ENCODE measurements at regions not wholly inside any gene's neighbourhood (a gene's known extent, or its start where the extent isn't known, plus 50 kb on each side); places are given as distances from the start of the nearest gene placed in this dataset.
"Not testable (repeated sequence)": the region's sequence is repeated elsewhere in the genome, so short reads cannot be mapped to it uniquely, and the experiment has no call there.

- DNase-seq: no peak
These were observed 102.1 kb downstream of the SHCBP1 start for GRCh38 chr16:46519063-46519462.

- no peak for DNase-seq
These were observed 124.5 kb downstream of the SHCBP1 start for GRCh38 chr16:46496701-46497100.

- DNase-seq: no peak
These were observed 138.3 kb downstream of the SHCBP1 start for GRCh38 chr16:46482895-46483294.

- no peak for DNase-seq
These were observed 154.9 kb downstream of the SHCBP1 start for GRCh38 chr16:46466239-46466638.

DNA sequence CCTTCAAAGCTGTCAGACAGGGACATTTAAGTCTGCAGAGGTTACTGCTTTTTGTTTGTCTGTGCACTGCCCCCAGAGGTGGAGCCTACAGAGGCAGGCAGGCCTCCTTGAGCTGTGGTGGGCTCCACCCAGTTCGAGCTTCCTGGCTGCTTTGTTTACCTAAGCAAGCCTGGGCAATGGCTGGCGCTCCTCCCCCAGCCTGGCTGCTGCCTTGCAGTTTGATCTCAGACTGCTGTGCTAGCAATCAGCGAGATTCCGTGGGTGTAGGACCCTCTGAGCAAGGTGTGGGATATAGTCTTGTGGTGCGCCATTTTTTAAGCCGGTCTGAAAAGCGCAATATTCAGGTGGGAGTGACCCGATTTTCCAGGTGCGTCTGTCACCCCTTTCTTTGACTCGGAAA lies 166.4 kb downstream of the SHCBP1 start:
- not testable (repeated sequence) for DNase-seq

DNA sequence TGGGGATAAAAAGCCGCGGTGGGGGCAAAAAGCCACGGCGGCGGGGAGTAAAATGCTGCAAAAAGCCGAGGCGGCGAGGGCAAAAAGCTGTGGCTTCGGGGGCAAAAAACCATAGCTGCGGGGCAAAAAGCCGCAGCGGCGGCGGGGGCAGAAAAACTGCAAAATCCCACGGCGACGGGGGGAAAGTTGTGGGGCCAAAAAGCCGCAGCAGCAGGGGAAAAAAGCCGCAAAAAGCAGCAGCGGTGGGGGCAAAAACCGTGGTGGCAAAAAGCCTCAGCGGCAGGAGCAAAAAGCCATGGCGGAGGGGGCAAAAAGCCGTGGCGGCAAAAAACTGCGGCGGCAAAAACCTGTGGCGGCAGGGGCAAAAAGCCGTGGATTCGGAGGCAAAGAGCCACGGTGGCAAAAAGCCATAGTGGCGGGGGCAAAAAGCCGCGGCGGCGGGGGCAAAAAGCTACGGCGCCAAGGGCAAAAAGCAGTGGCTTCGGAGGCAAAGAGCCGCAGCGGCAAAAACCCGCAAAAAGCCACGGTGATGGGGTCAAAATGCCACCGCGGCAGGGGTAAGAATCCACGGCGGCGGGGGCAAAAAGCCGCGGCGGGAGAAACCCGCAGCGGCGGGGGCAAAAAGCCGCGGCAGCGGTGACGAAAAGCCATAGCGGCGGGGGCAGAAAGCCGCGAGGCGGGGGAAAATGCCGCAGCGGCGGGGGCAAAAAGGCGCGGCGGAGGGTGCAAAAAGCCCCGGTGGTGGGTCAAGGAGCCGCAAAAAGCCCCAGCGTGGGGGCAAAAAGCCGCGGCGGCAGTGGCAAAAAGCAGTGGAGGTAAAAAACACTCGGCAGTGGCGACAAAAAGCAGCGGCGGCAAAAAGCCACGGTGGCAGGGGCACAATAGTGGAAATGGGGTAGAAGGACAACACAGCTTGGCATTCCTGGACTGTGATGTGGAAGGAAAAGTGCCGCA lies 192.8 kb downstream of the SHCBP1 start:
- no peak for DNase-seq

- no peak for DNase-seq
These were observed 193.7 kb downstream of the SHCBP1 start for GRCh38 chr16:46427340-46428107.

- DNase-seq: no peak
These were observed 194.8 kb downstream of the SHCBP1 start for GRCh38 chr16:46426336-46426735.

DNA sequence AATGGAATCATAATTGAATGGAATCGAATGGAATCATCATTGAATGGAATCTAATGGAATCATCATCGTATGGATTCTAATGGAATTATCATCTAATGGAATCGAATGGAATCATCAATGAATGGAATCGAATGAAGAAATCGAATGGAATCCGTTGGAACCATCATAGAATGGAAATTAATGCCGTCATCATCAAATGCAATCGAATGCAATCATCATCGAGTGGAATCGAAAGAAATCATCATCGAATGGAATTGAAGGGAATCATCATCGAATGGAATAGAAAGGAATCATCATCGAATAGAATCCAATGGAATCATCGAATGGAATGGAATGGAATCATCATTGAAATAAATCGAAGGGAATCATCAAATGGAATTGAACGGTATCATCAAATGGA lies 217.2 kb downstream of the SHCBP1 start:
- no peak for DNase-seq

DNA sequence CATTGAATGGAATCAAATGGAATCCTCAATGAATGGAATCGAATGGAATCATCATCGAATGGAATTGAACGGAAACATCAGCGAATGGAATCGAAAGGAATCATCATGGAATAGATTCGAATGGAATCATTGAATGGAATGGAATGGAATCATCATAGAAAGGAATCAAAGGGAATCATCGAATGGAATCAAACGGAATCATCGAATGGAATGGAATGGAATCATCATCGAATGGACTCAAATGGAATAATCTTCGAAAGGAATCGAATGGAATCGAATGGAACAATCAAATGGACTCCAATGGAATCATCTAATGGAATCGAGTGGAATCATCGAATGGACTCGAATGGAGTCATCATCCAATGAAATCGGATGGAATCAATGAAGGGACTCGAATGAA lies 222.6 kb downstream of the SHCBP1 start:
- not testable (repeated sequence) for DNase-seq

DNA sequence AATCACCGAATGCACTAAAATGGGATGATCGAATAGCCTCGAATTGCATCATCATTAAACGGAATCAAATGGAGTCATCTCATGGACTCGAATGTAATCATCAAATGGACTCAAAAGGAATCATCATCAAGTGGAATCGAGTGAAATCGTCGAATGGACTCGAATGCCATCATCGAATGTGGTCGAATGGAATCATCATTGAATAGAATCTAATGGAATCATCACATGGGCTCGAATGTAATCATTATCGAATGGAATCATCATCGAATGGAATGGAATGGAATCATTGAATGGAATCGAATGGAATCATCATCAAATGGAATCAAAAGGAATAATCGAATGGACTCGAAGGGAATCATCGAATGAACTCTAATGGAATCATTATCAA lies 224.3 kb downstream of the SHCBP1 start:
- not testable (repeated sequence) for DNase-seq

DNA sequence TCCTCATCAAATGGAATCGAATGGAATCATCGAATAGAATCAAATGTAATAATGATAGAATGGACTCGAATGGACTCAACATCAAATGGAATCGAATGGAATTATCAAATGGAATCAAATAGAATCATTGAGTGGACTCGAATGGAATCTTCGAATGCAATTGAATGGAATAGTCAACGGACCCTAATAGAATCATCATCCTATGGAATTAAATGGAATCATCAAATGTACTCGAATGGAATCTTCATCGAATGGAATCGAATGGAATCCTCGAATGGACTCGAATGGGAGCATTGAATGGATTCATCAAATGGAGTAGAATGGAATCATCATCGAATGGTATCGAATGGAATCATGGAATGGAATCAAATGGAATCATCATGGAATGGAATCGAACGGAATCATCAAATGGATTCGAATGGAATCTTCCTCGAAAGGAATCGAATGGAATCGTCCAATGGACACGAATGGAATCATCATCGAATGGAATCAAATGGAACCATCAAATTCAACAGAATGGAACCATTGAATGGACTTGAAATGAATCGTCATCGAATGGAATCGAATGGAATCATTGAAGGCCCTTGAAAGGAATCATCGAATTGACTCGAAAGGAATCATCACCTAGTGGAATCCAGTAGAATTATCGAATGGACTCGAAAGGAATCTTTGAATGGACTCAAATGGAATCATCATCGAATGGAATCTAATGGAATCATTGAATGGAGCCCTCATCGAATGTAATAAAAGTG lies 224.9 kb downstream of the SHCBP1 start:
- DNase-seq: peak in 1 of 3 donors; percentile 22

DNA sequence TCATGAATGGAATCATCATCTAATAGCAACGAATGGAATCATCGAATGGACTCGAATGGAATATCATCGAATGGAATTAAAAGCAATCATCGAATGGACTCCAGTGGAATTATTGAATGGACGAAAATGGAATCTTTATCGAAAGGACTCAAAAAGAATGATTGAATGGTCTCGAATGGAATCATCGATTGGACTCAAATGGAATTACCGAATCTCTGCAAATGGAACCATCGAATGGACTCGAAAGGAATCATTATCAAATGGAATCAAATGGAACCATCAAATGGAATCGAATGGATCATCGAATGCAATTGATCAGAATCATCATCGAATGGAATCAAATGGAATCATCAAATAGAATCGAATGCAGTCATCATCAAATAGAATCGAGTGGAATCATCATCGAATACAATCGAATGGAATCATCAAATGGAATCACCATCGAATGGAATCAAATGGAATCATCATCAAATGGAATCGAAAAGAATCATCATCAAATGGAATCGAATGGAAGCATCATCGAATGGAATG lies 225.7 kb downstream of the SHCBP1 start:
- peak in 1 of 3 donors; percentile 39 for DNase-seq

DNA sequence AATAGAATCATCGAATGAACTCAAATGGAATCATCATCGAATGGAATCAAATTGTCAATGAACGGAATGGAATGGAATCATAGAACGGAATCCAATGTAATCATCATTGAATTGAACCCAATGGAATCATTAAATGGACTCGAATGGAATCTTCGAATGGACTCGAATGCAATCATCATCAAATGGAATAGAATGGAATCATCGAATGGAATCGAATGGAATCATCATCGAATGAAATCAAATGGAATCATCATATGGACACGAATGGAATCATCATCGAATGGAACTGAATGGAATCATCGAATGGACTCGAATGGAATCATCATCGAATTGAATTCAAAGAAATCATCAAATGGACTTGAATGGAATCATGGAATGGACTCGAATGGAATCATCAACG lies 226.2 kb downstream of the SHCBP1 start:
- not testable (repeated sequence) for DNase-seq

DNA sequence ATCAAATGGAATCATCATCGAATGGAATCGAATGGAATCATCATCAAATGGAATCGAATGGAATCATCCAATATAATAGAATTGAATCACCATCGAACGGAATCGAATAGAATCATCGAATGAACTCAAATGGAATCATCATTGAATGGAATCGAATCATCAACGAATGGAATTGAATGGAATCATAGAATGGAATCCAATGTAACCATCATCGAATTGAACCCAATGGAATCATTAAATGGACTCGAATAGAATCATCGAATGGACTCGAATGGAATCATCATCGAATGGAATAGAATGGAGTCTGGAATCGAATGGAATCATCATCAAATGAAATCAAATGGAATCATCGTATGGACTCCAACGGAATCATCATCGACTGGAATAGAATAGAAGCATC lies 227.0 kb downstream of the SHCBP1 start:
- DNase-seq: peak in 2 of 3 donors; percentile 23 to 43

DNA sequence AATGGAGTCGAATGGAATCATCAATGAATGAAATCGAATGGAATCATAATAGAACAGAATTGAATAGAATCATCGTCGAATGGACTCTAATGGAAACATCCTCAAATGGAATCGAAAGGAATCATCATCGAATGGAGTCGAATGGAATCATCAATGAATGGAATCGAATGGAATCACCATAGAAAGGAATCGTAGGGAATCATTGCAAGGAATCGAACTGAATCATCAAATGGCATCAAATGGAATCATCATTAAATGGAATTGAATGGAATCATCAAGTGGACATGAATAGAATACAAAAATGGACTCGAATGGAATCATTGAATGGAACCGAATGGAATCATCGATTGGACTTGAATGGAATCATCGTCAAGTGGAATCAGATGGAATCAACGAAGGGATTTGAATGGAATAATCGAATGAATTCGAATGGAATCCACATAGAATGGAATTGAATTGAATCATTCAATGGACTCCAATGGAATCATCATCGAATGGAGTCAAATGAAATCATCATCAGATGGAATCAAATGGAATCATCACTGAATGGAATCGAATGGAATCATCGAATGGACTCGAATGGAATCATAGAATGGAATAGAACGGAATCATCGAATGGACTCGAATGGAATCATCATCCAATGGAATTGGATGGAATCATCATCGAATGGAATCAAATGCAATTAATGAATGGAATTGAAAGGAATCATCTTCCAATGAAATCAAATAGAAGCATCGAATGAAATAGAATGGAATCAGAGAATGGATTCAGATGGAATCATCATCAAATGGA lies 228.1 kb downstream of the SHCBP1 start:
- peak in 1 of 3 donors; percentile 52 for DNase-seq

GRCh38 chr16:46390660-46391462 lies 230.3 kb downstream of the SHCBP1 start:
- DNase-seq: peak in 1 of 3 donors; percentile 33

- peak; percentile 70 to 92 (median 73) for DNase-seq
These were observed 231.6 kb downstream of the SHCBP1 start for GRCh38 chr16:46389561-46390041.

DNA sequence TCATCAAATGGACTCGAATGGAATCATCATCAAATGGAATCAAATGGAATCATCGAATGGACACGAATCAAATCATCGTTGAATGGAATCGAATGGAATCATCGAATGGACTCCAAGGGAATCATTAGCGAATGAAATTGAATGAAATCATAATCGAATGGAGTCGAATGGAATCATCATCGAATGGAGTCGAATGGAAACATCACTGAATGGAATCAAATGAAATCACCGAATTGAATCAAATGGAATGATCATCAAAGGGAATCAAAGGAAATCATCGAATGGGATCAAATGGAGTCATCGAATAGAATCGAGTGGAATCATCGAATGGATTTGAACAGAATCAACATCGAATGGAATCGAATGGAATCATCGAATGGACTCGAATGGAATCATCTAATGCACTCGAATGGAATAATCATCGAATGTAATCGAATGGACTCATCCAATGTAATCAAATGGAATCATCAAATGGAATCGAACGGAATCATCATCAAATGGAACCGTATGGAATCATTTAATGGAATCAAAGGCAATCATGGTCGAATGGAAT lies 232.2 kb downstream of the SHCBP1 start:
- not testable (repeated sequence) for DNase-seq

DNA sequence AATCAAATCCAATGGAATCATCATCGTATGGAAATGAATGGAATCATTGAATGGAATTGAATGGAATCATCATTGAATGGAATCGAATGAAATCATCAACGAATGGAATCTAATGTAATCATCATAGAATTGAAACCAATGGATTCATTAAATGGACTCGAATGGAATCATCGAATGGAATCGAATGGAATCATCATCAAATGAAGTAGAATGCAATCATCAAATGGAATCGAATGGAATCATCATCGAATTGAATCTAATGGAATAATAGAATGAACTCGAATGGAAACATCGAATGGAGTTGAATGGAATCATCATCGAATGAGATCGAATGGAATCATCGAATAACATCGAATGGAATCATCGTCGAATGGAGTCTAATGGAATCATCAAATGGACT lies 232.8 kb downstream of the SHCBP1 start:
- DNase-seq: peak in 1 of 3 donors; percentile 28
